ENCODE measurements at regions not wholly inside any gene's neighbourhood (a gene's known extent, or its start where the extent isn't known, plus 50 kb on each side); places are given as distances from the start of the nearest gene placed in this dataset.
"Not testable (repeated sequence)": the region's sequence is repeated elsewhere in the genome, so short reads cannot be mapped to it uniquely, and the experiment has no call there.

GRCh38 chr10:9561821-9562505 is 1455.7 kb upstream of the CELF2 start:
- TF ChIP-seq CTCF (IDR thresholded peaks at IDR 0.05; ENCODE audit: low read depth, low read length): no peak
- no peak for DNase-seq
- H3K36me3 ChIP-seq: no peaks in the 10 kb centered on the region
- no peak overlapping the region for H3K4me3 ChIP-seq (ENCODE audit: low read depth, low read length)
- H3K4me1 ChIP-seq: no peaks in the 10 kb centered on the region
- H3K9me3 ChIP-seq: no peaks in the 10 kb centered on the region
- no peaks in the 10 kb centered on the region for H3K27me3 ChIP-seq

GRCh38 chr10:9577746-9578145 is 1439.9 kb upstream of the CELF2 start:
- no peaks in the 10 kb centered on the region for H3K9me3 ChIP-seq
- no peak for DNase-seq
- TF ChIP-seq CTCF (IDR thresholded peaks at IDR 0.05; ENCODE audit: low read depth, low read length): no peak
- no peak overlapping the region for H3K4me3 ChIP-seq (ENCODE audit: low read depth, low read length)
- no peaks in the 10 kb centered on the region for H3K4me1 ChIP-seq
- H3K36me3 ChIP-seq: no peaks in the 10 kb centered on the region
- no peaks in the 10 kb centered on the region for H3K27me3 ChIP-seq

GRCh38 chr10:9579110-9579705 is 1438.5 kb upstream of the CELF2 start:
- H3K36me3 ChIP-seq: no peaks in the 10 kb centered on the region
- H3K4me1 ChIP-seq: no peaks in the 10 kb centered on the region
- H3K9me3 ChIP-seq: no peaks in the 10 kb centered on the region
- no peaks in the 10 kb centered on the region for H3K27me3 ChIP-seq
- TF ChIP-seq CTCF (IDR thresholded peaks at IDR 0.05; ENCODE audit: low read depth, low read length): no peak
- H3K4me3 ChIP-seq (ENCODE audit: low read depth, low read length): no peak overlapping the region
- no peak for DNase-seq

GRCh38 chr10:9582803-9583202 is 1434.9 kb upstream of the CELF2 start:
- not testable (repeated sequence) for H3K4me3 ChIP-seq (ENCODE audit: low read depth, low read length); H3K4me1 ChIP-seq; DNase-seq; H3K27me3 ChIP-seq; H3K36me3 ChIP-seq; H3K9me3 ChIP-seq

- Histone ChIP-seq H3K4me3 (ENCODE audit: low read depth, low read length) (no peak overlapping the region), H3K36me3 (no peaks in the 10 kb centered on the region), H3K4me1 (no peaks in the 10 kb centered on the region), H3K9me3 (no peaks in the 10 kb centered on the region), H3K27me3 (no peaks in the 10 kb centered on the region)
- no peak for DNase-seq
- TF ChIP-seq CTCF (IDR thresholded peaks at IDR 0.05; ENCODE audit: low read depth, low read length): no peak
Measured at GRCh38 chr10:9596368-9596920, 1421.2 kb upstream of the CELF2 start.

- Histone ChIP-seq H3K36me3 (no peaks in the 10 kb centered on the region), H3K4me1 (no peaks in the 10 kb centered on the region), H3K27me3 (no peaks in the 10 kb centered on the region), H3K9me3 (no peaks in the 10 kb centered on the region), H3K4me3 (ENCODE audit: low read depth, low read length) (no peak overlapping the region)
- TF ChIP-seq CTCF (IDR thresholded peaks at IDR 0.05; ENCODE audit: low read depth, low read length): no peak
- DNase-seq: no peak
Measured at GRCh38 chr10:9602998-9603397, 1414.7 kb upstream of the CELF2 start.
